ENCODE measurements at regions not wholly inside any gene's neighbourhood (a gene's known extent, or its start where the extent isn't known, plus 50 kb on each side); places are given as distances from the start of the nearest gene placed in this dataset.

GRCh38 chr18:51890762-51891161 lies 449.2 kb upstream of the DCC start:
- DNase-seq, result peak in 1 of 2 experiments; percentile 2
- no peak for TF ChIP-seq GATA1 (IDR thresholded peaks at IDR 0.05; ENCODE audit: low read depth, low read length)
- no peak for TF ChIP-seq POLR2A (IDR thresholded peaks at IDR 0.05; ENCODE audit: low read length)

- no peak for DNase-seq
- no peak for TF ChIP-seq POLR2A (IDR thresholded peaks at IDR 0.05; ENCODE audit: low read length)
Observed at GRCh38 chr18:51891876-51892275, 448.1 kb upstream of the DCC start.

GRCh38 chr18:51897884-51898283 lies 442.1 kb upstream of the DCC start:
- no peak for DNase-seq
- TF ChIP-seq GATA1 (IDR thresholded peaks at IDR 0.05; ENCODE audit: low read depth, low read length) (no peak), POLR2A (IDR thresholded peaks at IDR 0.05; ENCODE audit: low read length) (no peak)

GRCh38 chr18:51907687-51908597 lies 432.1 kb upstream of the DCC start:
- DNase-seq, result no peak
- TF ChIP-seq POLR2A (IDR thresholded peaks at IDR 0.05; ENCODE audit: low read length) (no peak), GATA1 (IDR thresholded peaks at IDR 0.05; ENCODE audit: low read depth, low read length) (no peak)

GRCh38 chr18:51908598-51908944 lies 431.4 kb upstream of the DCC start:
- DNase-seq, result no peak
- TF ChIP-seq POLR2A (IDR thresholded peaks at IDR 0.05; ENCODE audit: low read length), result no peak
- TF ChIP-seq GATA1 (IDR thresholded peaks at IDR 0.05; ENCODE audit: low read depth, low read length), result no peak

- DNase-seq, result no peak
- no peak for TF ChIP-seq POLR2A (IDR thresholded peaks at IDR 0.05; ENCODE audit: low read length)
- TF ChIP-seq GATA1 (IDR thresholded peaks at IDR 0.05; ENCODE audit: low read depth, low read length), result no peak
Observed at GRCh38 chr18:51911584-51911983, 428.4 kb upstream of the DCC start.

GRCh38 chr18:51912381-51912780 lies 427.6 kb upstream of the DCC start:
- DNase-seq, result no peak
- TF ChIP-seq POLR2A (IDR thresholded peaks at IDR 0.05; ENCODE audit: low read length), result no peak
- no peak for TF ChIP-seq GATA1 (IDR thresholded peaks at IDR 0.05; ENCODE audit: low read depth, low read length)

- TF ChIP-seq GATA1 (IDR thresholded peaks at IDR 0.05; ENCODE audit: low read depth, low read length) (no peak), POLR2A (IDR thresholded peaks at IDR 0.05; ENCODE audit: low read length) (no peak)
- no peak for DNase-seq
Observed at GRCh38 chr18:51915176-51915575, 424.8 kb upstream of the DCC start.

GRCh38 chr18:51921862-51922261 lies 418.1 kb upstream of the DCC start:
- no peak for DNase-seq
- no peak for TF ChIP-seq POLR2A (IDR thresholded peaks at IDR 0.05; ENCODE audit: low read length)
- TF ChIP-seq GATA1 (IDR thresholded peaks at IDR 0.05; ENCODE audit: low read depth, low read length), result no peak

GRCh38 chr18:51933903-51934302 lies 406.1 kb upstream of the DCC start:
- no peak for TF ChIP-seq POLR2A (IDR thresholded peaks at IDR 0.05; ENCODE audit: low read length)
- TF ChIP-seq GATA1 (IDR thresholded peaks at IDR 0.05; ENCODE audit: low read depth, low read length), result no peak
- no peak for DNase-seq

GRCh38 chr18:51936115-51936514 lies 403.9 kb upstream of the DCC start:
- no peak for DNase-seq
- TF ChIP-seq POLR2A (IDR thresholded peaks at IDR 0.05; ENCODE audit: low read length) (no peak), GATA1 (IDR thresholded peaks at IDR 0.05; ENCODE audit: low read depth, low read length) (no peak)

- DNase-seq, result no peak
- TF ChIP-seq POLR2A (IDR thresholded peaks at IDR 0.05; ENCODE audit: low read length), result no peak
- TF ChIP-seq GATA1 (IDR thresholded peaks at IDR 0.05; ENCODE audit: low read depth, low read length), result no peak
Observed at GRCh38 chr18:51941999-51942398, 398.0 kb upstream of the DCC start.

- no peak for TF ChIP-seq POLR2A (IDR thresholded peaks at IDR 0.05; ENCODE audit: low read length)
- no peak for TF ChIP-seq GATA1 (IDR thresholded peaks at IDR 0.05; ENCODE audit: low read depth, low read length)
- no peak for DNase-seq
Observed at GRCh38 chr18:51943281-51943680, 396.7 kb upstream of the DCC start.

- DNase-seq, result no peak
- no peak for TF ChIP-seq POLR2A (IDR thresholded peaks at IDR 0.05; ENCODE audit: low read length)
- no peak for TF ChIP-seq GATA1 (IDR thresholded peaks at IDR 0.05; ENCODE audit: low read depth, low read length)
Observed at GRCh38 chr18:51946946-51947345, 393.1 kb upstream of the DCC start.

- no peak for DNase-seq
Observed at GRCh38 chr18:51952844-51953243, 387.2 kb upstream of the DCC start.

More at GRCh38 chr18:51952844-51953243, 387.2 kb upstream of the DCC start:
- TF ChIP-seq POLR2A (IDR thresholded peaks at IDR 0.05; ENCODE audit: low read length) (no peak), GATA1 (IDR thresholded peaks at IDR 0.05; ENCODE audit: low read depth, low read length) (no peak)
